ENCODE measurements at regions not wholly inside any gene's neighbourhood (a gene's known extent, or its start where the extent isn't known, plus 50 kb on each side); places are given as distances from the start of the nearest gene placed in this dataset.

GRCh38 chr5:89281211-89281610 lies 398.2 kb upstream of the MEF2C start:
- DNase-seq, result no peak

- no peak for DNase-seq
Observed at GRCh38 chr5:89280103-89281037, 397.4 kb upstream of the MEF2C start.

- no peak for DNase-seq
Observed at GRCh38 chr5:89279391-89280036, 396.5 kb upstream of the MEF2C start.

- no peak for DNase-seq
Observed at GRCh38 chr5:89277816-89278215, 394.8 kb upstream of the MEF2C start.

- no peak for DNase-seq
Observed at GRCh38 chr5:89276566-89277305, 393.8 kb upstream of the MEF2C start.

- no peak for DNase-seq
Observed at GRCh38 chr5:89275066-89275855, 392.3 kb upstream of the MEF2C start.

- DNase-seq, result no peak
Observed at GRCh38 chr5:89273289-89273688, 390.3 kb upstream of the MEF2C start.

GRCh38 chr5:89270901-89271300 lies 387.9 kb upstream of the MEF2C start:
- DNase-seq, result no peak

- no peak for DNase-seq
Observed at GRCh38 chr5:89269721-89270120, 386.7 kb upstream of the MEF2C start.

GRCh38 chr5:89268460-89268859 lies 385.5 kb upstream of the MEF2C start:
- DNase-seq, result no peak

GRCh38 chr5:89267788-89268187 lies 384.8 kb upstream of the MEF2C start:
- no peak for DNase-seq

DNA sequence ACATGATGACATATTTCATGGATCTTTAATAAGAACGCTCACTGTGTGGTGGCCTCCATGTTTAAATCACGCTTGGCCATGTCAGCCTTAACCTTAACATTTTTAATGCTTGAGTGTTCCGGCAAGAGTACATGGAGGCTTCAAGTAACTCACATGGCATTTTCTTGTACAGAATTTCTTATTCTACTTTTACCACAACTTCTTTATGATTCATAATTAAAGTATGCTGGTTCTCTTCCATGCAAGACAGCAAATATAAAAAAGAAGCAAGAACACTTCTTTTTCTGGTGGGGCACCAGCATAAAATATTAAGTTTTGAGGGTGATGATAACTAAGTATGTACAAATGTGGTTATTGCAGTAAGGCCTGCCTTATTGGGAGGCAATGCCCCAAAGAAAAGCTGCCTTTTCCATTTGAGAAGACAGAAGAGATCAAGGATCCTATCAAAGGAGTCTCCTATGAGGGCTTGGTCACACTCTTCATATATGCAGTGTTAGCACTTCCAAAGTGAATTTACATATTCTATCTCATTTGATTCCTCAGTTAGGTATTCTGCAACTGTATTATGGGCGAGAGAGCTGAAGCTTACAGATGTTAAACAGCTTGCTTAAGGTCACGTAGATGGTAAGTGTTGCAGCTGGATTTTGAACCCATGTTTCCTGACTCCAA lies 382.7 kb upstream of the MEF2C start:
- no peak for DNase-seq

DNA sequence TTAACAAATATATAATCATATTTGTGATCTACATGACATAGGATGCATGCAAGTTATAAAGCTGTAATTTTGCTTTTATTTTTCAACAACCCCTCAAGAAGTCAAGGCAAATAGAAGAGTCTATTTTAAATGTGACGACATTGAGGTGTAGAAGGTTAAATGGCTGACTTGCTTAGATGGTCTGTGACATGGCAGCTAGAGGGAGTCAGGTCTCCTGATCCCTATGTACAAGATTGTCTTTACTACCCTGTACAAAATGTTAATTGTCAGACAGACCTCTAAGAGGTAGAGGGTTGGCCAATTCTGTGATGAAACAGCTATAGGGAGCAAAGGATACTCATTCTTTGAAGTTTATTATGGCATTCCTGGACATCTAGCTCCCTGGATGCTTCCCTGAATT lies 380.9 kb upstream of the MEF2C start:
- DNase-seq, result no peak

DNA sequence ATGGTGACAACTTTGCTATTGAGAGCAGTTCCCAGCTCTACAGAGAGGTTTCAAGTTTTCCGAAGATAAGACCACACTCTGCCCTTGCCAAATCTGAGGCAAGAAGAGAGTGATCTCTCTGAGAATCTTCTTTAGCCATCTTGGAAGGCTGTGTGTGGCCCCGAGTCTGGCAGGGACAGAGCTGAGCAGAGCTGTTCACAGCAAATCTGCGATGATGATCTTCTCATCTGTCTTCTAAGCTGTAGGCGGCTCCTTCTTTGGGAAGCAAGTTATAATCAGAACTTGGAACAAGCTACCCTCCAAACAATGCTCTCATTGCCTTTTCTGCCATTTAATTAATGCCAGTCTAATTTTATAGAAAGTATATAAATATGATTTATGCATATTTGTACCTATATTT lies 379.0 kb upstream of the MEF2C start:
- no peak for DNase-seq

- no peak for DNase-seq
Observed at GRCh38 chr5:89260254-89260653, 377.3 kb upstream of the MEF2C start.

DNA sequence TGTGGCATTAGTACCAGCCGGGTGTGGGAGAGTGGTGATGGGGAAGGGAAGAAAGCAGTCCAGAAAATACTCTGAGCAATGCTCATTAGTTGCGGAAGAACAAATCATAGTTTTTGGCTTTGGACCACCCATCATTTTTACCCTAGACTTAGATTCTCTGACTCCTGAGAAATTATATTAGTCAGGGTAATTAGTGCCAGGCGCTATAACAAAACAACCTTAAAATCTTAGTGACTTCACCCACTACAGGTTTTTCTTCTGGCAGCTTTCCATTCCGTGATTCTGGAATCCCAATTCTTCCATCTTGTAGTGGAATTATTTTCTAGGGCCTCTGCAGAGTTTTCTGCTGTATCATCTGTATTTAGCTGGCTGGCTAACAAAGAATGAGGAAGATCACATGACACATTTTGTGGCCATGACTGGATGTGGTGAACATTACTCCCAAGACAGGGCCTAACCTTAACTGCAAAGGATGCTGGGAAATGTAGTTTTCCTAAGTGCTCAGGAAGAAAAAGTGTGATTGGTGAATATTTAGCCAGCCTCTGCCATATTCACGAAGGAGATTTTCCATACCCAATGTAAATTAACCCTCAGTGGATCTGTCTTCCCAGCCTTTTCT lies 373.0 kb upstream of the MEF2C start:
- no peak for DNase-seq

DNA sequence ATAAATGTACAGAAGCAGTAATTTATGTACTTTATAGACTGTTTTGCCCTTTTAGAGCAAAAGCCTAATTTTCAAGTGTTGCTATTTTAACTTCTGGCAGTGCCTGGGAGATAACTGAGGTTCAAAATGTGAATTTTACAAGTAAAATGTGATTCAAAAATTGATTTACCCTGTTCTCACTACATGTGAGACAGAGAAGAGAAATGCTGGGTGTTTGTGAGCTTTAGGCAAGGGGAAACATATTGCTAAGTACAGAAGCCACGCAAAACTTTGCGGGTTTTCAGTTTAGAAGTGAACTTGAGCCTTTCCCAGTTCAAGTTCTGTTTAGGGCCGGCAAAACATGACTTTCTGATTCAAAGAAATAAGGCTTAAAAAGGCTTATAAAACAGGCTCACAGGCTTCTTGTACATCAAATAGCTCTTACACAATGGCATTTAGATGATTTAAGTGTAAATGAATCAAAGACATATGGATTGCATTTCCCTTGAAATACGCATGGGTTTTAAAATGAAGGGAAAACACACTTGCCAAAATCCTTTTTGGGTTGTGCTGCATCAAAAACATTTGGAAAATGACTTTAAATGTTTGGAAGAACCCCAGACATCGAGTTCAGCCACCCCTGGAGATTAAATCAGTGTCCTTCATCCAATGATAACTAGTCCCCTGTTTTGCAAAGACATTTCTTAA lies 370.8 kb upstream of the MEF2C start:
- DNase-seq, result no peak

DNA sequence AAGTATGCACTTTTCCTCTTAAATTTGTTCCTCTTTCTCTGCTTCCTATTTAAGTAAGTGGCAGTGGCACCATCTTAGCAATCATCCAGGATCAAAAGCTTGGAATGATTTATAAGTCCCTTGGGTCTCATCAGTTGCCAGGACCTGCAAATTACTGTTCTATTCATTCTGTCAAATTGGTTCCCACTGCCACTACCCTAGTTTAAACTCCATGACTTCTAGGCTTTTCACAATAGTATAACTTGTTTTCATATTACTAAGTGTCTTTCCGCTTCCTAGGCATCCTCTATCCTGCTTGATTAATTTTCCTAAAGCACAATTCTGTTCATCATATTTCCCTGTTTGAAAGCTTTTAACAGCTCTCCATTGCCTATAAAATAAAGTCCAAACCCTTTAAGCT lies 363.9 kb upstream of the MEF2C start:
- DNase-seq, result no peak

- DNase-seq, result no peak
Observed at GRCh38 chr5:89246252-89246651, 363.3 kb upstream of the MEF2C start.

DNA sequence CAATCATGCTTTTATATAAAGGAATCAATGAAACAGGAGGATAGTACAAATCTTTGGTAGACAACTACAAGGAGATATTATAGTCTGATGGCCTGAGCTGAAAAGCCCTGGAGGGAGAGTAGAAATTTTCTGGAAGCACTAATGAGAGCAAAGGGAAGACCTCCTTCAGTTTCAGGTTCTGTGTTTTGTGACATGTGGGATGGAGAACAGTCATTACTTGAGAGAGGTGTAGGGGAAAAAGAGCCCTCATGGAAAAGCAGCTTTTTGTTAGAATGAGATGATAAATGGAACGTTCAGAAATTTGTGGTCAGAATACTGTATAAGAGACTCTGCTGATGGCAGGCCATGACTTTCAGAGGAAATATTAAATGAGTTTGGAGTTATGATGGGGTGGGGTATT lies 360.6 kb upstream of the MEF2C start:
- DNase-seq, result no peak

DNA sequence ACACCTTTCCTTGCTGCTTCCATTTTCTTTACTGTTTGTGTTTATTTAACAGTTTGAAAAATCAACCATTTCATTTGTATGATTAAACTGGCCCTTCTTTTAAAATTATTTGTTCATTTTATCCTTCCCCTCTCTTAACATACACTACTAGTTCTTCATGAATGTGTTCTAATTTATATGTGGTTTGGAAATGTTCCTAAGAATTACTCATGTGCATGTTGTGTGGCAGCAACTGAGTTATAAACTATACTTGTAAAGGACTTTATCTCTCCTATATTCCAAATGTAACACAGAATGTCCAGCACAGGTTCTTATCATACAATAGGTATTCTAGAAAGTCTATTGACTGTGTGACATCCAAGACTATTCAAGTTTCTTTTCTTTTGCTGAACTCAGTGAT lies 358.2 kb upstream of the MEF2C start:
- no peak for DNase-seq

Data from DMS 273 treated with DMSO at 0.1 percent for 48 hours (cell line).